ENCODE measurements at regions not wholly inside any gene's neighbourhood (a gene's known extent, or its start where the extent isn't known, plus 50 kb on each side); places are given as distances from the start of the nearest gene placed in this dataset.

- DNase-seq (ENCODE audit: insufficient read length, low spot score), result no peak
- TF ChIP-seq POLR2A (IDR thresholded peaks at IDR 0.05; ENCODE audit: low read depth, low read length), result no peak
Measured at GRCh38 chr4:181364504-181364903, 878.7 kb upstream of the TENM3 start.

GRCh38 chr4:181365671-181366070, 877.5 kb upstream of the TENM3 start:
- FAIRE-seq (no peak), DNase-seq (ENCODE audit: insufficient read length, low spot score) (no peak)
- TF ChIP-seq POLR2A (IDR thresholded peaks at IDR 0.05; ENCODE audit: low read depth, low read length), result no peak

More at GRCh38 chr4:181364504-181364903, 878.7 kb upstream of the TENM3 start:
- FAIRE-seq, result no peak

GRCh38 chr4:181372014-181372413, 871.2 kb upstream of the TENM3 start:
- no peak for TF ChIP-seq POLR2A (IDR thresholded peaks at IDR 0.05; ENCODE audit: low read depth, low read length)
- FAIRE-seq, result no peak
- no peak for DNase-seq (ENCODE audit: insufficient read length, low spot score)

- no peak for TF ChIP-seq POLR2A (IDR thresholded peaks at IDR 0.05; ENCODE audit: low read depth, low read length)
- no peak for FAIRE-seq
- no peak for DNase-seq (ENCODE audit: insufficient read length, low spot score)
Measured at GRCh38 chr4:181376058-181376457, 867.1 kb upstream of the TENM3 start.

- DNase-seq (ENCODE audit: insufficient read length, low spot score) (no peak), FAIRE-seq (no peak)
- TF ChIP-seq POLR2A (IDR thresholded peaks at IDR 0.05; ENCODE audit: low read depth, low read length), result no peak
Measured at GRCh38 chr4:181388061-181388460, 855.1 kb upstream of the TENM3 start.

GRCh38 chr4:181416966-181417365, 826.2 kb upstream of the TENM3 start:
- no peak for TF ChIP-seq POLR2A (IDR thresholded peaks at IDR 0.05; ENCODE audit: low read depth, low read length)
- DNase-seq (ENCODE audit: insufficient read length, low spot score), result no peak
- FAIRE-seq, result no peak

GRCh38 chr4:181418496-181418895, 824.7 kb upstream of the TENM3 start:
- FAIRE-seq (no peak), DNase-seq (ENCODE audit: insufficient read length, low spot score) (no peak)
- no peak for TF ChIP-seq POLR2A (IDR thresholded peaks at IDR 0.05; ENCODE audit: low read depth, low read length)

GRCh38 chr4:181420950-181421349, 822.3 kb upstream of the TENM3 start:
- no peak for TF ChIP-seq POLR2A (IDR thresholded peaks at IDR 0.05; ENCODE audit: low read depth, low read length)
- no peak for FAIRE-seq

GRCh38 chr4:181424362-181425016, 818.7 kb upstream of the TENM3 start:
- DNase-seq (ENCODE audit: insufficient read length, low spot score) (no peak), FAIRE-seq (no peak)
- TF ChIP-seq POLR2A (IDR thresholded peaks at IDR 0.05; ENCODE audit: low read depth, low read length), result no peak

More at GRCh38 chr4:181420950-181421349, 822.3 kb upstream of the TENM3 start:
- DNase-seq (ENCODE audit: insufficient read length, low spot score), result no peak

- TF ChIP-seq POLR2A (IDR thresholded peaks at IDR 0.05; ENCODE audit: low read depth, low read length), result no peak
- DNase-seq (ENCODE audit: insufficient read length, low spot score) (no peak), FAIRE-seq (no peak)
Measured at GRCh38 chr4:181427076-181427475, 816.1 kb upstream of the TENM3 start.

- DNase-seq (ENCODE audit: insufficient read length, low spot score) (no peak), FAIRE-seq (no peak)
- TF ChIP-seq POLR2A (IDR thresholded peaks at IDR 0.05; ENCODE audit: low read depth, low read length), result no peak
Measured at GRCh38 chr4:181431006-181431405, 812.2 kb upstream of the TENM3 start.

GRCh38 chr4:181431661-181432060, 811.5 kb upstream of the TENM3 start:
- DNase-seq (ENCODE audit: insufficient read length, low spot score) (no peak), FAIRE-seq (no peak)
- no peak for TF ChIP-seq POLR2A (IDR thresholded peaks at IDR 0.05; ENCODE audit: low read depth, low read length)

- FAIRE-seq (no peak), DNase-seq (ENCODE audit: insufficient read length, low spot score) (no peak)
- TF ChIP-seq POLR2A (IDR thresholded peaks at IDR 0.05; ENCODE audit: low read depth, low read length), result no peak
Measured at GRCh38 chr4:181432335-181432734, 810.9 kb upstream of the TENM3 start.

- TF ChIP-seq POLR2A (IDR thresholded peaks at IDR 0.05; ENCODE audit: low read depth, low read length), result no peak
- FAIRE-seq, result no peak
- no peak for DNase-seq (ENCODE audit: insufficient read length, low spot score)
Measured at GRCh38 chr4:181437895-181438294, 805.3 kb upstream of the TENM3 start.

GRCh38 chr4:181438641-181439040, 804.6 kb upstream of the TENM3 start:
- no peak for TF ChIP-seq POLR2A (IDR thresholded peaks at IDR 0.05; ENCODE audit: low read depth, low read length)
- FAIRE-seq, result no peak
- DNase-seq (ENCODE audit: insufficient read length, low spot score), result no peak

GRCh38 chr4:181443021-181443420, 800.2 kb upstream of the TENM3 start:
- no peak for DNase-seq (ENCODE audit: insufficient read length, low spot score)
- no peak for TF ChIP-seq POLR2A (IDR thresholded peaks at IDR 0.05; ENCODE audit: low read depth, low read length)
- FAIRE-seq, result no peak
